ENCODE measurements at regions not wholly inside any gene's neighbourhood (a gene's known extent, or its start where the extent isn't known, plus 50 kb on each side); places are given as distances from the start of the nearest gene placed in this dataset.

DNA sequence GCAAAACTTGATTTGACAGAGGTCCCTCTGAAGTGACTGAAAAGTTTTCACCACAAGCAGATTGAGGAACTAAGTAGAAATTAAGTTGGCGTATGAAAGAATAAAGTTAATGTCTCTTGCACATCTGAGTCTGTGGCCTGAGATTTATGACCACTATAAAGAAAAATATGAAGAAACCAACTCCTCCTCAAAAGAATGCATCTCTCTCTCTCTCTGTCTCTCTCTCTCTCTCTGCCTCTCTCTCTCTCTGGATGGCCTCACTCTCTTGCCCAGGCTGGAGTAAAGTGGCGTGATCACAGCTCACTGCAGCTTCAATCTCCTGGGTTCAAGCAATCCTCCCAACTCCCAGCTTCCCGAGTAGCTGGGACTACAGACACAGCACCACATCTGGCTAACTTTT lies 55.2 kb downstream of the RPL22L1 start:
- no peak for DNase-seq
- H3K4me3 ChIP-seq = no peak overlapping the region
- no peaks in the 10 kb centered on the region for H3K36me3 ChIP-seq
- H3K4me1 ChIP-seq = peaks cover 0 to 3% of the 10 kb centered on the region in 2 donors
- intact Hi-C loops (cut with DNase I) = loop anchor here in 1 of 2 donors (5.0 to 10.0 kb wide), 2 partner anchors 408 to 500 kb away; no protein-coding TSS in a partner anchor
- no peak overlapping the region for H3K27ac ChIP-seq
- H3K9me3 ChIP-seq = no peaks in the 10 kb centered on the region
- TF ChIP-seq, protein P1, sequence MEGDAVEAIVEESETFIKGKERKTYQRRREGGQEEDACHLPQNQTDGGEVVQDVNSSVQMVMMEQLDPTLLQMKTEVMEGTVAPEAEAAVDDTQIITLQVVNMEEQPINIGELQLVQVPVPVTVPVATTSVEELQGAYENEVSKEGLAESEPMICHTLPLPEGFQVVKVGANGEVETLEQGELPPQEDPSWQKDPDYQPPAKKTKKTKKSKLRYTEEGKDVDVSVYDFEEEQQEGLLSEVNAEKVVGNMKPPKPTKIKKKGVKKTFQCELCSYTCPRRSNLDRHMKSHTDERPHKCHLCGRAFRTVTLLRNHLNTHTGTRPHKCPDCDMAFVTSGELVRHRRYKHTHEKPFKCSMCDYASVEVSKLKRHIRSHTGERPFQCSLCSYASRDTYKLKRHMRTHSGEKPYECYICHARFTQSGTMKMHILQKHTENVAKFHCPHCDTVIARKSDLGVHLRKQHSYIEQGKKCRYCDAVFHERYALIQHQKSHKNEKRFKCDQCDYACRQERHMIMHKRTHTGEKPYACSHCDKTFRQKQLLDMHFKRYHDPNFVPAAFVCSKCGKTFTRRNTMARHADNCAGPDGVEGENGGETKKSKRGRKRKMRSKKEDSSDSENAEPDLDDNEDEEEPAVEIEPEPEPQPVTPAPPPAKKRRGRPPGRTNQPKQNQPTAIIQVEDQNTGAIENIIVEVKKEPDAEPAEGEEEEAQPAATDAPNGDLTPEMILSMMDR (IDR thresholded peaks at IDR 0.05) = no peak
- ATAC-seq = no peak
- no peaks in the 10 kb centered on the region for H3K27me3 ChIP-seq

- H3K4me3 ChIP-seq = no peak overlapping the region
- no peaks in the 10 kb centered on the region for H3K9me3 ChIP-seq
- H3K36me3 ChIP-seq = no peaks in the 10 kb centered on the region
- ATAC-seq = no peak
- DNase-seq = no peak
- H3K27ac ChIP-seq = no peak overlapping the region
- no peaks in the 10 kb centered on the region for H3K27me3 ChIP-seq
- TF ChIP-seq, protein P1 (IDR thresholded peaks at IDR 0.05) = no peak
- peaks cover 0 to 3% of the 10 kb centered on the region in 2 donors for H3K4me1 ChIP-seq
- intact Hi-C loops (cut with DNase I) = loop anchor here in 1 of 2 donors (5.0 to 10.0 kb wide), 2 partner anchors 406 to 498 kb away; no protein-coding TSS in a partner anchor
Measured at GRCh38 chr3:170813266-170813665, 56.7 kb downstream of the RPL22L1 start.

DNA sequence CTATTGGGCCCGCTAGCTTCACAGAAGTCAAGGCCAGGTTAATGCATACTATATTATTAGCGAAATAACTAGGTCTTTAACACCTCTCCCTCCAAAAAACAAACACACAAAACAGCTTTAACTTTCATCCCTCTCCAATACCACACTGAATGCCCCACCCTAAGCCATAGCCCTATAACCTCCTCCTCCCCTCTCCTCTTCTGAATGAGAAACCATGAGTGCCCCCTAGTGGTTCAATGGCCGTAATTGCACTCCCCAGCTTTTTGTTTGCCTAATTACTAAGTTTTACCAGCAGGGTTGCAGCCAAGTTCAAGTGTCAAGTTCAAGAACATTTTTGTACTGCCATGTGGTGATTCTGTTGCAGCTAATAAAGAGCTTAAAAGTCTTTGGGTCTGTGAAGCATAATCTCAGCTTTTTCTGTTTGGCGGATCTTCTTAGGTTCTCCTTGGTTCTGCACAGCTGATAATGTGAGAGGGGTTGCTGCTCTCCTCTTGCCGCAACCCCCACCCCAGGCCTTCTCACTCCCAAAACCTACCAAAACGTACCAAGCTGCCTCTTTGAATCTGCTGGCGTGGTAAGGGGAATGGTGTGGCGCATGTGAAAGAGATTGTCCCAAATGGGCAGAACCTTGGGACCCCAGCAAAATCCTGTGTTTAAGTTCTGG lies 57.9 kb downstream of the RPL22L1 start:
- TF ChIP-seq, protein P1 (IDR thresholded peaks at IDR 0.05) = peak; percentile 88
- Histone ChIP-seq H3K4me3 (no peak overlapping the region), H3K4me1 (peaks cover 0 to 3% of the 10 kb centered on the region in 2 donors), H3K27me3 (no peaks in the 10 kb centered on the region), H3K9me3 (no peaks in the 10 kb centered on the region), H3K27ac (no peak overlapping the region), H3K36me3 (no peaks in the 10 kb centered on the region)
- ATAC-seq = peak; percentile 95
- DNase-seq = peak in 3 of 4 donors; percentile 42 to 78 (median 64)
- intact Hi-C loops (cut with DNase I) = loop anchor here in 1 of 2 donors (5.0 to 10.0 kb wide), 2 partner anchors 405 to 497 kb away; no protein-coding TSS in a partner anchor

GRCh38 chr3:170811515-170811914 lies 58.5 kb downstream of the RPL22L1 start:
- TF ChIP-seq, protein P1 (IDR thresholded peaks at IDR 0.05) = no peak
- Histone ChIP-seq H3K27me3 (no peaks in the 10 kb centered on the region), H3K4me1 (peaks cover 0 to 3% of the 10 kb centered on the region in 2 donors), H3K9me3 (no peaks in the 10 kb centered on the region), H3K36me3 (no peaks in the 10 kb centered on the region), H3K27ac (no peak overlapping the region), H3K4me3 (no peak overlapping the region)
- intact Hi-C loops (cut with DNase I) = loop anchor here in 1 of 2 donors (5.0 to 10.0 kb wide), 2 partner anchors 404 to 497 kb away; no protein-coding TSS in a partner anchor
- ATAC-seq (peak; percentile 48), DNase-seq (no peak)

GRCh38 chr3:170809975-170810357 lies 60.0 kb downstream of the RPL22L1 start:
- Histone ChIP-seq H3K27ac (no peak overlapping the region), H3K4me3 (no peak overlapping the region), H3K27me3 (no peaks in the 10 kb centered on the region), H3K4me1 (peaks cover 0 to 3% of the 10 kb centered on the region in 2 donors), H3K36me3 (no peaks in the 10 kb centered on the region), H3K9me3 (no peaks in the 10 kb centered on the region)
- intact Hi-C loops (cut with DNase I) = loop anchor here in 1 of 2 donors (5.0 to 10.0 kb wide), 2 partner anchors 403 to 495 kb away; no protein-coding TSS in a partner anchor
- DNase-seq (no peak), ATAC-seq (no peak)
- TF ChIP-seq, protein P1 (IDR thresholded peaks at IDR 0.05) = no peak

Measured in left lung (tissue), 4 donors.